GM18907 (cell line): ENCODE measurements at regions not wholly inside any gene's neighbourhood (a gene's known extent, or its start where the extent isn't known, plus 50 kb on each side); places are given as distances from the start of the nearest gene placed in this dataset.

Source experiments
- ATAC-seq: cut with Tn5 transposase; IDR thresholded peaks from one replicate; pipeline ENCODE4 v1.9.1; 2021; ENCODE audit warnings: mild to moderate bottlenecking, moderate library complexity; ENCODE audit not compliant: unreplicated experiment

DNA sequence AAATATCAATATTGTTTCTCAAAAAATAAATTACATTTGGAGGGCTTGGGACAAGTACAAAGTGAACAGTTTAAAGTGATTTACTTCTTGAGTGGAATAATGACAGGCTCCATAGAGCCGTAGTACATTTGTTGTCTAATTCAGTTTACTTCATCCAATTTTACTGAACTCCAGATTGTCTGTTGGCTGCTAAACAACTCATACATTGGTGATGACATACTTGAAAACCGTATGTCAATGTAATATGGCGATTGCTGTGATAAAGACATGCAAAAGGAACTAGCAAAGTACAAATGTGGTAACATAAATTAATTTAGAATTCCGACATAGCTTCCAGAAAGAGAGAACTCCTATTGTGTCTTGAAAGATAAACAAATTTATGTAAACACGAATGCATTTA, 1197.5 kb upstream of the CDH18 start:
- no peak for ATAC-seq

GRCh38 chr5:21184581-21184980, 1196.6 kb upstream of the CDH18 start:
- ATAC-seq: no peak

GRCh38 chr5:21181609-21182125, 1193.7 kb upstream of the CDH18 start:
- ATAC-seq: no peak

GRCh38 chr5:21173526-21173925, 1185.5 kb upstream of the CDH18 start:
- no peak for ATAC-seq

DNA sequence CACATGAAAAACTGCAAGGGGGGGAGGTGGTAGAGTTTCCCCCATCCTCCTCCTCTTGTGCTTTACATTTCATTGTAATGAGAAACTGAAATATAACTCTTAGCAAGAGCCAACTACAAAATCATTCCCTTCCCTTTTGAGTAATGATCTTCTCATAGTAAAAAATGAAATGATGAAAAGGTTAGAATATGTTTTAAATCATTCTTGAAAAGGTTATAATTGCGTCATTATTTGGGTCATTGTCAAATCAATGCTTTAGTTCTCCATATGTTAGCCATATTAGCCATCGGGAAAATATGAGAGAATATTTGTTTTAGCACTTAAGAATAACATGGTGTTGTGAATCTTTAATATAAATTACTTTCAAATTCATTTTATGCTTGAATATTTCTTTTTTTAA, 1185.0 kb upstream of the CDH18 start:
- ATAC-seq: no peak

DNA sequence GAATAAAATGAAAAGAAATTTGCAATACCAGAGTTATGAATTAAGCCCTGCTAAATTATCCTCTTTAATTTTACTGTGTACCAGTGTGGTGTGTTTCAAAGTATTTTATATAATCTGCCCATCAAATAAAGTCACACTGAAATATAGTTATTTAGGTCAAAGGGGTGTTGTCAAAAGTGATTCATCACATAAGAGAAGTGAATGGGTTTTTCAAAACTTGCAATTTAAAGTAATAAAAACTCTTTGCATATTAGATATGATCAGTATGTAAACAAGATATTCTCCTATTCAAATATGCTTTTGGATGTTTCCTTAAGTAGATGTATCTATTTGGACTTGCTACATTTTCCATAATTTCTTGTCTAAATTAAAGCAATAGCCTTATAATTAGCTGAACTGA, 1183.0 kb upstream of the CDH18 start:
- no peak for ATAC-seq

GRCh38 chr5:21168557-21168956, 1180.6 kb upstream of the CDH18 start:
- ATAC-seq: no peak

DNA sequence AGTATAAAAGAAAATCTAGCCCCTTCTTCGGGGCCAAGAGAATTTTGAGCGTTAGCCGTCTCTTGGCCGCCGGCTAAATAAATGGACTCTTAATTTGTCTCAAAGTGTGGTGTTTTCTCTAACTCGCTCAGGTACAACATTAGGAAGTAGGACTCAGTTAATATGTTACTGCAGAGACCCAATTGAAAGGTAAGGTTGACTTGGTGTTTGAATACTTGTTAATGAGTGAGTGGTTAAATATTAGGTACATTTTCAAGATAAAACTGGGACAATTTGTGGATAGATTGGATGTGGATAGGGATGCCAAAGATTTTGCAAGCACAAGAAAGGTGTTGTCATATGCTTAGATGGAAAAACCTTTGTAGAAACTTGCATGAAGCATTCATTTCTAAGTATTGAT, 1177.3 kb upstream of the CDH18 start:
- ATAC-seq: no peak

DNA sequence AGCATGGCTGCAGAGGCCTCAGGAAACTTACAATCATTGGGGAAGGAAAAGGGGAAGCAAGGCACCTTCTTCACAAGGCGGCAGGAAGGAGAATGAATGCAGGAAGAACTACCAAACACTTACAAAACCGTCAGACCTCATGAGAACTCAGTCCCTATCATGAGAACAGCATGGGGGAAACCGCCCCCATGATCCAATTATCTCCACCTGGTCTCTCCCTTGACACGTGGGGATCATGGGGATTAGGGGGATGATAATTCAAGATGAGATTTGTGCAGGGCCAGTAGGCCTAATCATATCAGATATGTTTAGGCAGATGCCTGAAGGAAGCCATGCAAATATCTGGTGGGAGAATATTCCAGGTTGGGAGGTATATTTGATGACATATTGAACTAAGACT, 1176.4 kb upstream of the CDH18 start:
- ATAC-seq: no peak

DNA sequence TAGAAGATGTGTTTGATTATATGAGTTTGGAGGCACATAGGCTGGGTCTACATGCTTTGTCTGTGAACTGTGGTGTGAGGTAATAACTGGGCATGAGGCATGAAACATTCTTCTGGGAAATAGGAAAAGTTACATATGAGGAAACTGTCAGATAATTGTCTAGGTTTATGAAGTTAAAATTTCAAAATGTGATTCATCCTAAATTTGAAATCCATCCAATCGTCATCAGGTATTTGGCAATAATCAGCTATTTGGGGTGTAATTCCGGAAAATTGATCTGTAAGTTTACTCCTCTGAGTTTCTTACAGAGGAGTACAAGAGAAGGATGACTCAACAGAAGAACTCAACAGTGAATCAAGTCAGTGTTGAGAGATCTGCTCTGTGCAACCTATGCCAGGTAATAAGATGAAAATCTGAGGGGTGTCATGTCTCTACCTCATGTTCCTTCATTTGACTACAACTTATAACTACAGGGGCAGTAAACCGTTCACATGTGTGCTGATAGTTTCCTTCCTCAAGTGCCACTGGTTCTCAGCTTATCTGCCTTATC, 1171.6 kb upstream of the CDH18 start:
- ATAC-seq: no peak

- ATAC-seq: no peak
Measured at GRCh38 chr5:21154526-21154925, 1166.5 kb upstream of the CDH18 start.

GRCh38 chr5:21152611-21153010, 1164.6 kb upstream of the CDH18 start:
- no peak for ATAC-seq

GRCh38 chr5:21145376-21145775, 1157.4 kb upstream of the CDH18 start:
- ATAC-seq: no peak

GRCh38 chr5:21143686-21144085, 1155.7 kb upstream of the CDH18 start:
- no peak for ATAC-seq

GRCh38 chr5:21142791-21143190, 1154.8 kb upstream of the CDH18 start:
- ATAC-seq: no peak

DNA sequence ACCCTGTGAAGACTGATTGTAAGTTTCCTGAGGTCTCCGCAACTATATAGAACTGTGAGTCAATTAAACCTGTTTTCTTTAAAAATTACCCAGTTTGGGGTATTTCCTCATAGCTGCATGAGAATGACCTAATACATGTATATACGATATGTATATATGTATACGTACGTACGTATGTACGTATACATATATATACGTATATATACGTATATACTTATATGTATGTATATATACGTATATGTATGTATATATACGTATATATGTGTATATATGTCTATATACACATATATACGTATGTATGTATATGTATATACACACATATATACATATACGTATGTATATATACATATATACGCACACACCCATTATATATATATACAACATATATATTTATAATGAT, 1153.0 kb upstream of the CDH18 start:
- no peak for ATAC-seq

DNA sequence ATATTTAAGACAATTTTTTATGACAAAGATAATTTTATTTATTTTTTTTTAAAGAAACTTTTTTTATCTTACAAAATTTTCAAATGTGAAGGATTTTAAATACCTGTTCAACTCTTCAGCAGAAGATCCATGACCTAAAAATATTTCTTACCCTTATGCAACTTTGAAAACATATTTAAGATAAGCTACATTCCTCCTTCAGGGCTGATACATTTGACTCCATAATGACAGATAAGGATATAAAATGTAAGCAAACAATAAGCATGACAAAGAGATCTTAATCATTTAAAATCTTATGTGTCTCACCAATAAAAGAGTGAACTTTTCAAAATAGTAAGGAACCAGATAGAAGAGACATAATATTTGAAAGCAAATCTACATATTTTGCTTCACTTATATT, 1138.2 kb upstream of the CDH18 start:
- ATAC-seq: no peak

DNA sequence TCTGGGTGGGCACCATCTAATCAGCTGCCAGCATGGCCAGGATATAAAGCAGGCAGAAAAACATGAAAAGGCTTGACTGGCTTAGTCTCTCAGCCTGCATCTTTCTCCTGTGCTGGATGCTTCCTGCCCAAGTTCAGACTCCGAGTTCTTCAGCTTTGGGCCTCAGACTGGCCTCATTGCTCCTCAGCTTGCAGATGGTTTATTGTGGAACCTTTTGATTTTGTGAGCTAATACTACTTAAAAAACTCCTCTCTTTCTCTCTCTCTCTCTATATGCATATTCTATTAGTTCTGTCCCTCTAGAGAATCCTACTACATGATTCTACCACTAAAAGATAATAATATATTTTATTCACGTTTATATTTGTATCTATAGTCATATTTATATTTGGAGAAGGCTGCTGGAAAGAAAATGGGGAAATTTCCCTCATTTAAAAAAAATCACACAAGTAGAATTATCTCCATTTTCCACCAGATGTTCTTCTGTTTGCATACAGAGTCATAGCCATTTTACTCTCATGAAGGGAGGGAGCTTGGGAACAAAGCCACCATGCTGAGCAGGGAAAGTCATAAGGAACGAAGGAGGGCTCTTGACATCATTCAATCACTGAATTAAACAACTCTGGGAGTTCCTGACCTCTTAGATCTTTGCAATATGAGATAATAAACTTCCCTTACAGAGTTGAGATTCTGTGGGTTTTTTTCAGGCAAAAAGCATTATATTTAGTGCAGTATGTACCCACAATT, 1137.4 kb upstream of the CDH18 start:
- ATAC-seq: no peak

DNA sequence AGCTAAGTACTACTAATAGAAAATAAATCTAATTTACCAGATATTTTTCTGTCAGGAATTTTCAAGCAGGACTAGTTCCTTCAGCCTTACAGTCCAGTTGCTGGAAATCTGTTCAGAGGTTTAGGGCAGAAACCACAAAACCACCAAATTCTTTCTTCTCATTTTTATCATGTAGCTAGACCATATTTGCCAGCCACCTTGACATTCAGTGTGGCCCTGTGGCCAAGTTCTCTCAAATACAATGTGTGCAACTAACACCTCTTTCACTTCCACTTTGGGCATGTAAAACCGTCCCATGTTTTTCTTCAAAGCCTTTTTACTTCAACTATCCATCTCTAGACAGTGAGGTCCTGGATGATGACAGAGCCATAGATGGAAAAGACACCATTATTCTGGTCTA, 1133.2 kb upstream of the CDH18 start:
- no peak for ATAC-seq

DNA sequence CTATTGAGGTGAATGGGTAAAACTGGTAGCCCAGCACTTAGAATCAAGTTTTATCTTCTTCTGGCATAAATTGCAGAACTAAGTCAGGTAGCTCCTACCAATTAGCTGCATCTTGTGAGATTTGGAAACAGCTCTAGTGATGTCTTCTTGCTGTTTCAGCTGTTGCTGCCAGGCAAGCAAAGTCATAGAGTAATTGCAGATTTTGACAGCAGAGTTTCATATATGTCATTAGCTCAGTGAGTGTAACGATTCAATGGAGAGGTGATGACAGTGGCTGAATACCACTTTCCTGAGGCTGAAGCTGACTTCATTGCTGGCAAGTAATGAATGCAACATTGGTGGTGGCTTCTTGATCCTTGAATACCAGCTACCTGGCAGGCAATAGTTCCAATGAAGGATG, 1109.7 kb upstream of the CDH18 start:
- no peak for ATAC-seq

GRCh38 chr5:21094619-21095018, 1106.6 kb upstream of the CDH18 start:
- ATAC-seq: no peak

DNA sequence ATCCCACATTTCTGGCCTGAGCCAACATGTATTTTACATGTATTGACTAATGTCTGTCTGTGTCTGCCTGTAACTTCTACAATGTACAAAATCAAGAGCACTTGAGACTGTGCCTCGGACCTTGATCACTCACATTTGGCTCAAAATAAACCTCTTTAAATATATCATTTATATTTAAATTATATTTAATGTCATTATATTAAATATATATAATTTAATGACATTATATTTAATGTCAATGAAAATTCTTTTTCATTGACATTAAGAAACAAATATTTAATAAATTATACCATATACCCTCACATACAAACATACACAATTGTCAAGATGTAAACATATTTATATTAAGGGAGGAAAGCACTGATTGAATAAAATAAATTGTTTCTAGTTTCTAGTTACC, 1099.8 kb upstream of the CDH18 start:
- ATAC-seq: no peak

DNA sequence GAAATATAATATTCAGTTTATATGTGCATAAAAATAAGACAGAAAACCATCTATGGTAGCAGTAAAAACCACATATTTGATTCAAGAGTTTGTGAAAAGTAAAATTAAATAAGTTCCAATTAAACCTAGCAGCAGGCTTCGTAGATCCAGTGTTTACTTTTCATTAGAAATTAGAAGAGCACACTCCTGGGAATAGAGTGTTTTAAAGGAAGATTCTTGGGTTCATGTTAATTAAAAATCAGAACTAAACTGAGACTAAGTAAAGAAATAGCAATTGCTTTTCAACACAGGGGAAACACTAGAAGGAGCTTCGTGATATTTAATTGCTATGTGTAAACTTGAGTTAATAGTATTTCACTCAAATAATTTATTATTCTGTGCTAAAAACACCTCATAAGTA, 1097.8 kb upstream of the CDH18 start:
- no peak for ATAC-seq
